ENCODE measurements at regions not wholly inside any gene's neighbourhood (a gene's known extent, or its start where the extent isn't known, plus 50 kb on each side); places are given as distances from the start of the nearest gene placed in this dataset.

DNA sequence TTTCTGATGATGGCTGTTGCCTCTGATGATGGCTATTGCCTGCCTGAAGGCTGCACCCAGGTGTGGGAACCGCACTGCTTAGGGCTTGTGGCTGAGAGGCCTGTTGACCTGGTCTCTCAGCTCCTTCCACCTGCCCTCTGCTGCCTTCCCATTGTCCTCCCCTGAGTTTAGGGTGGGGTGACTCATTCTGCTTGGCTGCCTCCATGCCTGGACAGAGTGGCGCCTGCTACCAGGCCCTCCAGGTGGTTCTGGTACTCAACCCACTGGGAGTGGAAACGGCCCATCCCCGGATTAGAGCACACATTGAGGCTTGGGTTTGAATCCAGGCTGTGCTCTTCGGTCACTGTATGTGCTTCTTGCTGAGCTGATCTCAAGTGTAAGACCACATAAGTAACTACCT, 120.6 kb downstream of the SEM1 start:
- no peak overlapping the region for H3K4me3 ChIP-seq
- H3K27ac ChIP-seq: no peak overlapping the region
- intact Hi-C loops (cut with micrococcal nuclease; ENCODE audit: unreplicated experiment): no loop called here
- no peaks in the 10 kb centered on the region for H3K27me3 ChIP-seq (ENCODE audit: insufficient read depth, low read depth)
- no peaks in the 10 kb centered on the region for H3K36me3 ChIP-seq (ENCODE audit: low read depth)
- no peak for TF ChIP-seq EZH2 (IDR thresholded peaks at IDR 0.05; ENCODE audit: low read depth)
- TF ChIP-seq CTCF (conservative IDR thresholded peaks at IDR 0.05): no peak
- POLR2A ChIA-PET (ENCODE audit: unreplicated experiment): no interaction called here
- H3F3A ChIP-seq (ENCODE audit: insufficient read depth, low read depth): no peaks in the 10 kb centered on the region; the same call in 1 of the 2 replicates
- H3K4me1 ChIP-seq (replicated peaks; ENCODE audit: insufficient read depth): 0 out of 2 replicates have a peak, but pooled peaks cover 10% of the 10 kb centered on the region
- CTCF ChIA-PET: no interaction called here
- H2AFZ ChIP-seq: no peak overlapping the region
- H3K4me2 ChIP-seq: no peak overlapping the region
- H3K9me2 ChIP-seq (ENCODE audit: insufficient read depth): no peaks in the 10 kb centered on the region
- no peak for DNase-seq
- no peaks in the 10 kb centered on the region for H3K9me3 ChIP-seq (ENCODE audit: insufficient read depth, low read depth)
- BruUV-seq (replicated peaks): no TSS peak
- H3K79me2 ChIP-seq (ENCODE audit: low read depth): no peaks in the 10 kb centered on the region
- no peaks in the 10 kb centered on the region for H4K20me1 ChIP-seq (ENCODE audit: insufficient read depth)

- Histone ChIP-seq H3K4me3 (no peak overlapping the region), H3K27ac (no peak overlapping the region), H3K9me3 (ENCODE audit: insufficient read depth, low read depth) (no peaks in the 10 kb centered on the region), H3K4me2 (no peak overlapping the region), H3K27me3 (ENCODE audit: insufficient read depth, low read depth) (no peaks in the 10 kb centered on the region), H3F3A (ENCODE audit: insufficient read depth, low read depth) (no peaks in the 10 kb centered on the region), H3K79me2 (ENCODE audit: low read depth) (no peaks in the 10 kb centered on the region), H4K20me1 (ENCODE audit: insufficient read depth) (no peaks in the 10 kb centered on the region), H3K9me2 (ENCODE audit: insufficient read depth) (no peaks in the 10 kb centered on the region), H2AFZ (no peak overlapping the region), H3K4me1 (replicated peaks; ENCODE audit: insufficient read depth) (no peaks in the 10 kb centered on the region), H3K36me3 (ENCODE audit: low read depth) (no peaks in the 10 kb centered on the region)
- CTCF ChIA-PET: no interaction called here
- intact Hi-C loops (cut with micrococcal nuclease; ENCODE audit: unreplicated experiment): no loop called here
- TF ChIP-seq CTCF (conservative IDR thresholded peaks at IDR 0.05) (no peak), EZH2 (IDR thresholded peaks at IDR 0.05; ENCODE audit: low read depth) (no peak)
- POLR2A ChIA-PET (ENCODE audit: unreplicated experiment): no interaction called here
- DNase-seq: no peak
- BruUV-seq (replicated peaks): no TSS peak
These were observed 130.5 kb downstream of the SEM1 start for GRCh38 chr7:96579119-96579518.

DNA sequence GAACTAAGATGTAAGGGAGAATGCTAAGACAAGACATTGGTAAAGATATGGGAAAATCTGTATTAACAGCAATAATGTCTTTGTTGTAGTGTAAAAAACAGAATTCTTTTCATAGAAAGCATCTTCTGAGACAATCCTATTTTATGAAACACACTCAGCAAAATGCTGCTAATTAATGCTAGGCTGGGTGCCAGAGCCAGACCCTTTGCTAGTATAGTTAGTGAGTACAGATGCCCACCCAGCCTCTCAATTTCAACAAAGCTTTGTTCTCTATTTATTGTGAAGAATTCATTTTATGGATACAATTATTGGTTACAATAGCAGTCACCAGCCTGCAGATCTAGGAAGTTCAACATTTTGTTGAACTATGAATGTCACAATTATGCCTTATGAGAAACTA, 131.0 kb downstream of the SEM1 start:
- H3K4me3 ChIP-seq: no peak overlapping the region
- no peak overlapping the region for H3K27ac ChIP-seq
- H3K4me2 ChIP-seq: no peak overlapping the region
- ChIA-PET POLR2A (ENCODE audit: unreplicated experiment) (no interaction called here), CTCF (no interaction called here)
- no peaks in the 10 kb centered on the region for H3K4me1 ChIP-seq (replicated peaks; ENCODE audit: insufficient read depth)
- H3K9me3 ChIP-seq (ENCODE audit: insufficient read depth, low read depth): no peaks in the 10 kb centered on the region
- H2AFZ ChIP-seq: no peak overlapping the region
- no peak for TF ChIP-seq CTCF (conservative IDR thresholded peaks at IDR 0.05)
- TF ChIP-seq EZH2 (IDR thresholded peaks at IDR 0.05; ENCODE audit: low read depth): no peak
- no peaks in the 10 kb centered on the region for H3K27me3 ChIP-seq (ENCODE audit: insufficient read depth, low read depth)
- intact Hi-C loops (cut with micrococcal nuclease; ENCODE audit: unreplicated experiment): no loop called here
- no peaks in the 10 kb centered on the region for H3K79me2 ChIP-seq (ENCODE audit: low read depth)
- no peaks in the 10 kb centered on the region for H3K9me2 ChIP-seq (ENCODE audit: insufficient read depth)
- no TSS peak for BruUV-seq (replicated peaks)
- no peaks in the 10 kb centered on the region for H3K36me3 ChIP-seq (ENCODE audit: low read depth)
- no peaks in the 10 kb centered on the region for H3F3A ChIP-seq (ENCODE audit: insufficient read depth, low read depth)
- no peaks in the 10 kb centered on the region for H4K20me1 ChIP-seq (ENCODE audit: insufficient read depth)
- no peak for DNase-seq

All from PC-9 (cell line).